CD4-positive, alpha-beta T cell (primary cell): ENCODE measurements at regions not wholly inside any gene's neighbourhood (a gene's known extent, or its start where the extent isn't known, plus 50 kb on each side); places are given as distances from the start of the nearest gene placed in this dataset.

Experiments
- ATAC-seq: fragments of 200-7000 bp; cut with Tn5 transposase; one replicate; pipeline ENCODE4 v1.10.0; 2022; ENCODE audit warnings: mild to moderate bottlenecking; ENCODE audit not compliant: poor library complexity
- CTCF ChIA-PET: fragments of 350-600 bp; sonication (Branson Sonifier 250); formaldehyde crosslinking; loops from one replicate; lab custom pipeline; 2021; ENCODE audit warnings: antibody characterized with exemption, inconsistent platforms; lab: Charles Lee
- POLR2A ChIA-PET: fragments of 350-600 bp; sonication (Branson Sonifier 250); formaldehyde crosslinking; loops from one replicate; lab custom pipeline; 2021; ENCODE audit warnings: antibody characterized with exemption, inconsistent platforms; lab: Charles Lee
- DNase-seq, 14 experiments: peaks; one replicate each; pipeline ENCODE4 v3.0.0-alpha.2; 2013 to 2020; ENCODE audit warnings: mixed read lengths in 2 of 14
- H3K27ac ChIP-seq, 2 donors: one replicate each; pipeline versions ENCODE4 v1.5.1 to v1.7.0; 2013; ENCODE audit warnings: low read length in 2 of 2, low read depth in 1 of 2, mild to moderate bottlenecking in 1 of 2
- H3K27me3 ChIP-seq, 2 experiments: 1 replicate in 1 of 2; 2 replicates in 1 of 2; pipeline versions ENCODE4 v1.6.1 to v1.7.0; 2013; ENCODE audit warnings: low read length in 2 of 2, control low read depth in 1 of 2, mild to moderate bottlenecking in 1 of 2, moderate library complexity in 1 of 2; ENCODE audit not compliant: insufficient read depth in 2 of 2, control insufficient read depth in 1 of 2
- H3K36me3 ChIP-seq: one replicate; pipeline ENCODE4 v1.6.1; 2013; ENCODE audit warnings: low read length, control low read depth; ENCODE audit not compliant: insufficient read depth
- H3K4me1 ChIP-seq: one replicate; pipeline ENCODE4 v1.6.1; 2013; ENCODE audit warnings: low read length, control low read depth; ENCODE audit not compliant: insufficient read depth
- H3K4me3 ChIP-seq: one replicate; pipeline ENCODE4 v1.5.1; 2013; ENCODE audit warnings: mild to moderate bottlenecking, low read length, moderate library complexity
- H3K9me3 ChIP-seq, 2 experiments: 1 replicate in 1 of 2; 2 replicates in 1 of 2; pipeline versions ENCODE4 v1.6.1 to v1.7.0; 2013; ENCODE audit warnings: low read length in 2 of 2, mild to moderate bottlenecking in 2 of 2, control low read depth in 1 of 2, moderate library complexity in 1 of 2; ENCODE audit not compliant: control insufficient read depth in 1 of 2, insufficient read depth in 1 of 2
- H3K27ac Mint-ChIP-seq: one replicate; pipeline ENCODE4 v1.8.0; 2020; ENCODE audit warnings: mixed read lengths
- H3K27me3 Mint-ChIP-seq: one replicate; pipeline ENCODE4 v1.8.0; 2021; ENCODE audit warnings: mixed read lengths
- H3K36me3 Mint-ChIP-seq: one replicate; pipeline ENCODE4 v1.8.0; 2021; ENCODE audit warnings: low read depth, mixed read lengths
- H3K4me1 Mint-ChIP-seq: one replicate; pipeline ENCODE4 v1.8.0; 2021; ENCODE audit warnings: low read depth, mixed read lengths
- H3K4me3 Mint-ChIP-seq: one replicate; pipeline ENCODE4 v1.8.0; 2020; ENCODE audit warnings: mild to moderate bottlenecking, mixed read lengths
- H3K9me3 Mint-ChIP-seq: one replicate; pipeline ENCODE4 v1.8.0; 2020; ENCODE audit warnings: mixed read lengths
- CTCF ChIP-seq: fragments of 200-600 bp; IDR thresholded peaks from one replicate; pipeline ENCODE4 v1.8.0; 2022; ENCODE audit warnings: antibody characterized with exemption, mild to moderate bottlenecking
- intact Hi-C, 2 experiments: fragments of 100-400 bp; cut with DNase I in 1 of 2; cut with micrococcal nuclease in 1 of 2; formaldehyde crosslinking; loops; one replicate each; pipeline versions ENCODE4 v1.15.1 to v1.9.0; 2023 to 2025; cut with DNase I, micrococcal nuclease

- Mint-ChIP-seq H3K27ac (no peak overlapping the region), H3K4me3 (no peak overlapping the region), H3K27me3 (no peaks in the 10 kb centered on the region), H3K4me1 (peaks cover 3% of the 10 kb centered on the region), H3K36me3 (no peaks in the 10 kb centered on the region), H3K9me3 (no peaks in the 10 kb centered on the region)
- H3K27me3 ChIP-seq, result no peaks in the 10 kb centered on the region
- intact Hi-C loops, result no loop called here
- no peak overlapping the region for H3K27ac ChIP-seq
- ATAC-seq, result no peak
- no peaks in the 10 kb centered on the region for H3K36me3 ChIP-seq
- H3K4me1 ChIP-seq, result peaks cover 7% of the 10 kb centered on the region
- H3K4me3 ChIP-seq, result no peak overlapping the region
- no peaks in the 10 kb centered on the region for H3K9me3 ChIP-seq
- TF ChIP-seq CTCF, result no peak
- ChIA-PET CTCF (no interaction called here), POLR2A (no interaction called here)
- no peak for DNase-seq
Measured at GRCh38 chr10:79002336-79002735, 66.4 kb upstream of the ZMIZ1 start.

GRCh38 chr10:79003183-79004100 is 65.3 kb upstream of the ZMIZ1 start:
- Histone ChIP-seq H3K27me3 (no peaks in the 10 kb centered on the region), H3K4me1 (peaks cover 9% of the 10 kb centered on the region), H3K9me3 (no peaks in the 10 kb centered on the region), H3K36me3 (no peaks in the 10 kb centered on the region), H3K27ac (no peak overlapping the region), H3K4me3 (no peak overlapping the region)
- peaks cover 9% of the 10 kb centered on the region for H3K4me1 Mint-ChIP-seq
- H3K27ac Mint-ChIP-seq, result no peak overlapping the region
- intact Hi-C loops, result no loop called here
- no peak for TF ChIP-seq CTCF
- CTCF ChIA-PET, result no interaction called here
- no peak for DNase-seq
- no peaks in the 10 kb centered on the region for H3K36me3 Mint-ChIP-seq
- no peak for ATAC-seq
- H3K4me3 Mint-ChIP-seq, result no peak overlapping the region
- no peaks in the 10 kb centered on the region for H3K27me3 Mint-ChIP-seq
- no peaks in the 10 kb centered on the region for H3K9me3 Mint-ChIP-seq
- POLR2A ChIA-PET, result no interaction called here

- Mint-ChIP-seq H3K4me3 (no peak overlapping the region), H3K36me3 (no peaks in the 10 kb centered on the region), H3K27me3 (no peaks in the 10 kb centered on the region), H3K4me1 (peaks cover 9% of the 10 kb centered on the region), H3K9me3 (no peaks in the 10 kb centered on the region), H3K27ac (no peak overlapping the region)
- ATAC-seq, result no peak
- intact Hi-C loops, result no loop called here
- DNase-seq, result no peak
- Histone ChIP-seq H3K4me1 (peaks cover 9% of the 10 kb centered on the region), H3K27ac (no peak overlapping the region), H3K27me3 (no peaks in the 10 kb centered on the region), H3K9me3 (no peaks in the 10 kb centered on the region), H3K36me3 (no peaks in the 10 kb centered on the region), H3K4me3 (no peak overlapping the region)
- POLR2A ChIA-PET, result no interaction called here
- TF ChIP-seq CTCF, result no peak
- CTCF ChIA-PET, result no interaction called here
Measured at GRCh38 chr10:79004311-79004710, 64.5 kb upstream of the ZMIZ1 start.
